ENCODE measurements at regions not wholly inside any gene's neighbourhood (a gene's known extent, or its start where the extent isn't known, plus 50 kb on each side); places are given as distances from the start of the nearest gene placed in this dataset.

- CTCF ChIA-PET, result no interaction called here
- POLR2A ChIA-PET, result no interaction called here
- H3K27me3 ChIP-seq (ENCODE audit: insufficient read depth, low read length), result no peaks in the 10 kb centered on the region
- no peak overlapping the region for H3K27ac ChIP-seq (ENCODE audit: low read depth, low read length)
- H3K79me2 ChIP-seq (ENCODE audit: insufficient read depth, low read length), result no peaks in the 10 kb centered on the region
- no peaks in the 10 kb centered on the region for H3K9me3 ChIP-seq (ENCODE audit: control insufficient read depth in 1 of 2, insufficient read depth in 1 of 2, low read depth in 1 of 2, low read length in 2 of 2)
- H3K9ac ChIP-seq (ENCODE audit: low read length), result no peak overlapping the region
- RAD21 ChIA-PET (ENCODE audit: low non-redundant PET in 1 of 2, low total read pairs in 2 of 2, uncharacterized antibody in 2 of 2, unreplicated experiment in 2 of 2), result no interaction called here
- no TSS peak for BruUV-seq (replicated peaks)
- TF ChIP-seq ZNF274 (IDR thresholded peaks at IDR 0.05; ENCODE audit: low read depth, low read length) (no peak), EGR1 (IDR thresholded peaks at IDR 0.05; ENCODE audit: low read depth) (no peak), YY1 (IDR thresholded peaks at IDR 0.05; ENCODE audit: extremely low read depth, insufficient replicate concordance, low read depth, low read length) (no peak), RAD21 (IDR thresholded peaks at IDR 0.05; ENCODE audit: low read depth) (no peak), ELF1 (IDR thresholded peaks at IDR 0.05; ENCODE audit: borderline replicate concordance, low read depth) (no peak), POLR2AphosphoS5 (IDR thresholded peaks at IDR 0.05; ENCODE audit: low read depth, low read length) (no peak), REST (IDR thresholded peaks at IDR 0.05; ENCODE audit: low read depth) (no peak), SRF (IDR thresholded peaks at IDR 0.05; ENCODE audit: low read depth) (no peak), CBX3 (IDR thresholded peaks at IDR 0.05; ENCODE audit: low read depth) (no peak), SP1 (IDR thresholded peaks at IDR 0.05; ENCODE audit: low read depth) (no peak), ATF3 (IDR thresholded peaks at IDR 0.05) (no peak), CEBPB (IDR thresholded peaks at IDR 0.05; ENCODE audit: low read depth) (no peak), JUND (IDR thresholded peaks at IDR 0.05) (no peak), MAX (IDR thresholded peaks at IDR 0.05) (no peak), POLR2A (IDR thresholded peaks at IDR 0.05; ENCODE audit: borderline replicate concordance, extremely low read depth, insufficient read depth, insufficient read length) (no peak)
- no peaks in the 10 kb centered on the region for H3K9me2 ChIP-seq (ENCODE audit: insufficient read depth)
- no peak overlapping the region for H3K4me2 ChIP-seq (ENCODE audit: low read length)
- ATAC-seq (no peak), DNase-seq (ENCODE audit: low read depth, low spot score) (no peak)
- no peak overlapping the region for H3K4me3 ChIP-seq (replicated peaks in 1 of 2; ENCODE audit: low read depth in 1 of 2, low read length in 2 of 2)
- H3K4me1 ChIP-seq (ENCODE audit: control insufficient read depth in 1 of 2, insufficient read depth in 2 of 2, low read length in 2 of 2), result peaks cover 6 to 31% of the 10 kb centered on the region in 2 experiments; a peak in 3 of 4 replicates
- no peaks in the 10 kb centered on the region for H3K36me3 ChIP-seq (ENCODE audit: control insufficient read depth in 1 of 2, insufficient read depth in 2 of 2, low read length in 2 of 2)
- no peaks in the 10 kb centered on the region for H4K20me1 ChIP-seq (ENCODE audit: insufficient read depth)
- intact Hi-C loops (cut with micrococcal nuclease), result no loop called here
- H2AFZ ChIP-seq (ENCODE audit: low read depth, low read length, poor library complexity, severe bottlenecking), result no peak overlapping the region
Observed at GRCh38 chr2:8304821-8305766, 376.8 kb upstream of the ID2 start.
